K562 (cell line): ENCODE measurements at regions not wholly inside any gene's neighbourhood (a gene's known extent, or its start where the extent isn't known, plus 50 kb on each side); places are given as distances from the start of the nearest gene placed in this dataset.

ENCODE experiments used
- ATAC-seq: fragments of 200-7000 bp; cut with Tn5 transposase; 3 replicates; pipeline ENCODE4 v1.9.1; 2020; ENCODE audit warnings: moderate library complexity
- BruUV-seq: library from RNA; stranded (reverse); fragments of 400-500 nt; replicated peaks from 2 replicates; lab custom pipeline; 2021; lab: Mats Ljungman, UMichigan
- CTCF ChIA-PET: fragments of 300-600 bp; formaldehyde crosslinking; extraction: SDS; loops from one replicate; lab custom pipeline; 2021; ENCODE audit warnings: low intra/inter-chr PET ratio; lab: Yijun Ruan, JAX
- POLR2A ChIA-PET: fragments of 300-600, 350-650 bp; sonication (Branson Sonifier 250); formaldehyde crosslinking; extraction: SDS; loops from one replicate; lab custom pipeline; 2021; ENCODE audit warnings: antibody characterized with exemption, inconsistent platforms; lab: Yijun Ruan, JAX
- DNase-seq, 4 experiments: peaks; one replicate each; pipeline versions ENCODE4 v3.0.0 to v3.0.0-alpha.2; 2011 to 2018; ENCODE audit warnings: low spot score in 3 of 4, mixed read lengths in 3 of 4; ENCODE audit errors: extremely low read depth in 1 of 4
- FAIRE-seq: peaks from 2 replicates; lab custom pipeline; 2011; peaks lifted over from hg19 to GRCh38; lab: Jason Lieb, UNC
- H2AFZ ChIP-seq: 2 replicates; pipeline ENCODE4 v1.6.0; 2011; ENCODE audit warnings: low read depth, low read length, control low read depth, inconsistent platforms
- H3K27ac ChIP-seq: fragments of 200-600 bp; 3 replicates; pipeline ENCODE4 v1.8.0; 2011; ENCODE audit warnings: low read depth, mild to moderate bottlenecking, control low read depth, inconsistent platforms, low read length, moderate library complexity, mixed read lengths; ENCODE audit errors: extremely low read depth
- H3K27me3 ChIP-seq, 2 experiments: fragments of 300-600 bp in 1 of 2; 2 replicates in 1 of 2; 3 replicates in 1 of 2; pipeline versions ENCODE4 v1.6.0 to v1.8.0; 2011; ENCODE audit warnings: inconsistent platforms in 2 of 2, low read length in 2 of 2, mild to moderate bottlenecking in 1 of 2, mixed read lengths in 1 of 2, moderate library complexity in 1 of 2; ENCODE audit not compliant: control insufficient read depth in 2 of 2, insufficient read depth in 2 of 2
- H3K36me3 ChIP-seq: fragments of 300-600 bp; 3 replicates; pipeline ENCODE4 v1.8.0; 2011; ENCODE audit warnings: mild to moderate bottlenecking, low read length, inconsistent platforms; ENCODE audit not compliant: control insufficient read depth, insufficient read depth
- H3K4me1 ChIP-seq, 2 experiments: fragments of 200-600 bp in 1 of 2; replicated peaks in 1 of 2; 2 replicates in 1 of 2; 3 replicates in 1 of 2; pipeline versions ENCODE4 v1.5.1 to v1.8.0; 2011; ENCODE audit warnings: inconsistent platforms in 2 of 2, low read length in 2 of 2, mild to moderate bottlenecking in 1 of 2, mixed read lengths in 1 of 2, moderate library complexity in 1 of 2; ENCODE audit not compliant: control insufficient read depth in 2 of 2, insufficient read depth in 2 of 2
- H3K4me2 ChIP-seq: 2 replicates; pipeline ENCODE4 v1.6.1; 2011; ENCODE audit warnings: low read length, control low read depth, inconsistent platforms, mixed read lengths; ENCODE audit not compliant: insufficient read depth
- H3K4me3 ChIP-seq: fragments of 200-600 bp; sonication (generic), shearing (Covaris generic); 2 replicates; pipeline ENCODE4 v1.5.1; 2016; ENCODE audit warnings: control low read depth, inconsistent platforms
- H3K79me2 ChIP-seq: fragments of 200-600 bp; 3 replicates; pipeline ENCODE4 v1.8.0; 2011; ENCODE audit warnings: low read length, inconsistent platforms; ENCODE audit not compliant: control insufficient read depth, insufficient read depth
- H3K9ac ChIP-seq, 2 experiments: 2 replicates each; pipeline versions ENCODE4 v1.6.0 to v1.6.1; 2011; ENCODE audit warnings: low read depth in 2 of 2, low read length in 2 of 2, control low read depth in 1 of 2, inconsistent platforms in 1 of 2, mild to moderate bottlenecking in 1 of 2, mixed read lengths in 1 of 2; ENCODE audit not compliant: insufficient read depth in 1 of 2
- H3K9me1 ChIP-seq: one replicate; pipeline ENCODE4 v1.6.0; 2011; ENCODE audit warnings: inconsistent platforms, mild to moderate bottlenecking, low read length, moderate library complexity; ENCODE audit not compliant: control insufficient read depth, insufficient read depth
- H3K9me3 ChIP-seq: replicated peaks from 2 replicates; pipeline ENCODE4 v1.5.1; 2011; ENCODE audit warnings: low read depth, low read length, inconsistent platforms; ENCODE audit not compliant: control insufficient read depth, insufficient read depth
- H4K20me1 ChIP-seq: replicated peaks from 2 replicates; pipeline ENCODE4 v1.6.1; 2011; ENCODE audit warnings: low read length, inconsistent platforms, mixed read lengths; ENCODE audit not compliant: control insufficient read depth, insufficient read depth
- CBFB ChIP-seq: sonication (generic); formaldehyde crosslinking; IDR thresholded peaks from 2 replicates; pipeline ENCODE4 v1.4.0; 2020; ENCODE audit warnings: mild to moderate bottlenecking, missing genetic modification reagents
- CSDE1 ChIP-seq, 2 experiments: fragments of 450-650 bp; IDR thresholded peaks; 2 replicates each; pipeline ENCODE4 v1.6.1; 2016; ENCODE audit warnings: mild to moderate bottlenecking in 1 of 2
- KDM2B ChIP-seq: fragments of 250-450 bp; sonication (Bioruptor Pico); IDR thresholded peaks from 2 replicates; pipeline ENCODE4 v1.8.0; 2021; ENCODE audit warnings: mild to moderate bottlenecking, moderate library complexity
- MCM7 ChIP-seq, 2 experiments: fragments of 450-650 bp; IDR thresholded peaks; 2 replicates each; pipeline ENCODE4 v1.6.1; 2016 to 2018
- MNT ChIP-seq, 2 experiments: fragments of 450-650 bp; conservative IDR thresholded peaks; 2 replicates each; pipeline ENCODE4 v1.6.1; 2017; ENCODE audit warnings: mild to moderate bottlenecking in 2 of 2, moderate library complexity in 2 of 2
- NCOA1 ChIP-seq: fragments of 450-650 bp; IDR thresholded peaks from 2 replicates; pipeline ENCODE4 v1.6.1; 2016; ENCODE audit warnings: low read depth
- RBM14 ChIP-seq: fragments of 200-400 bp; formaldehyde crosslinking; IDR thresholded peaks from 2 replicates; pipeline ENCODE4 v1.6.1; 2018; ENCODE audit warnings: low read depth, mild to moderate bottlenecking, low read length, moderate library complexity, borderline replicate concordance; ENCODE audit not compliant: insufficient read depth
- SRSF3 ChIP-seq: fragments of 200-400 bp; formaldehyde crosslinking; IDR thresholded peaks from 2 replicates; pipeline ENCODE4 v1.6.1; 2016; ENCODE audit warnings: mild to moderate bottlenecking, low read length, moderate library complexity; ENCODE audit not compliant: insufficient read depth
- TEAD4 ChIP-seq, 2 experiments: sonication (generic) in 1 of 2; formaldehyde crosslinking in 1 of 2; IDR thresholded peaks; 2 replicates each; pipeline versions ENCODE4 v1.6.1 to v1.8.0; 2012 to 2022; ENCODE audit warnings: borderline replicate concordance in 1 of 2, inconsistent platforms in 1 of 2, low read length in 1 of 2, mild to moderate bottlenecking in 1 of 2, missing genetic modification reagents in 1 of 2
- TFAP4 ChIP-seq: sonication (generic); formaldehyde crosslinking; IDR thresholded peaks from 2 replicates; pipeline ENCODE4 v1.8.0; 2022; ENCODE audit warnings: missing genetic modification reagents, mild to moderate bottlenecking, moderate library complexity, borderline replicate concordance
- ZNF23 ChIP-seq: fragments of 250-450 bp; sonication (Bioruptor Pico); IDR thresholded peaks from 2 replicates; pipeline ENCODE4 v1.4.0; 2020; ENCODE audit warnings: mild to moderate bottlenecking
- ZNF263 ChIP-seq: sonication (generic); formaldehyde crosslinking; IDR thresholded peaks from 2 replicates; pipeline ENCODE4 v1.8.0; 2022; ENCODE audit warnings: mild to moderate bottlenecking, missing genetic modification reagents, borderline replicate concordance
- ZNF551 ChIP-seq: fragments of 250-450 bp; sonication (Bioruptor Pico); IDR thresholded peaks from 2 replicates; pipeline ENCODE4 v1.5.0; 2021; ENCODE audit warnings: mild to moderate bottlenecking, moderate library complexity
- ZNF583 ChIP-seq: fragments of 250-450 bp; sonication (Bioruptor Pico); IDR thresholded peaks from 2 replicates; pipeline ENCODE4 v1.4.0; 2020
- WGBS: fragments of 100-300 bp; shearing (Covaris generic); methylation state at CpG from one replicate; pipeline ENCODE4 v1.1.6; 2016; ENCODE audit warnings: low coverage, mixed read lengths; ENCODE audit not compliant: insufficient coverage; ENCODE audit errors: missing lambda C conversion rate; 5-methylcytosine and 5-hydroxymethylcytosine counted together
- in situ Hi-C: fragments of 300-500 bp; cut with MboI; formaldehyde crosslinking; loops from 4 replicates; pipeline ENCODE4 v1.15.0; 2018; ENCODE audit warnings: inconsistent platforms, mixed read lengths
- intact Hi-C: fragments of 100-400 bp; cut with micrococcal nuclease; formaldehyde crosslinking; loops from 2 replicates; pipeline ENCODE4 v1.14.2; 2022

GRCh38 chr5:2563046-2563445, 188.4 kb downstream of the IRX2 start:
- POLR2A ChIA-PET: no interaction called here
- H3K79me2 ChIP-seq: no peaks in the 10 kb centered on the region
- H2AFZ ChIP-seq: no peak overlapping the region
- H3K9me1 ChIP-seq: no peaks in the 10 kb centered on the region
- H3K27me3 ChIP-seq: peaks cover 5 to 8% of the 10 kb centered on the region in 2 experiments; a peak in 2 of 5 replicates
- TF ChIP-seq TEAD4 (IDR thresholded peaks at IDR 0.05; ENCODE audit: low read length) (no peak), TEAD4 (CRISPR knock-in tag; IDR thresholded peaks at IDR 0.05; ENCODE audit: borderline replicate concordance) (no peak), CBFB (no peak), MNT (conservative IDR thresholded peaks at IDR 0.05) (no peak), TFAP4 (CRISPR knock-in tag) (no peak), MCM7 (IDR thresholded peaks at IDR 0.05) (no peak), KDM2B (CRISPR knock-in tag) (no peak), ZNF263 (no peak), RBM14 (no peak), ZNF583 (CRISPR knock-in tag) (no peak), SRSF3 (no peak), CSDE1 (IDR thresholded peaks at IDR 0.05) (no peak), ZNF551 (no peak), NCOA1 (no peak), ZNF23 (CRISPR knock-in tag) (no peak)
- in situ Hi-C loops (no loop called here), intact Hi-C loops (no loop called here)
- no peak overlapping the region for H3K4me2 ChIP-seq
- no peaks in the 10 kb centered on the region for H3K4me1 ChIP-seq
- 0 out of 2 replicates have a peak, but pooled peaks cover 2% of the 10 kb centered on the region for H4K20me1 ChIP-seq
- no peaks in the 10 kb centered on the region for H3K36me3 ChIP-seq
- no TSS peak for BruUV-seq
- H3K4me3 ChIP-seq: no peak overlapping the region
- CTCF ChIA-PET: no interaction called here
- no peak for FAIRE-seq
- no peaks in the 10 kb centered on the region for H3K9me3 ChIP-seq
- WGBS: 0% methylated on average over 6 of the region's 6 CpGs
- DNase-seq: peak in 2 of 4 experiments; percentile 4 to 12
- no peak overlapping the region for H3K27ac ChIP-seq
- ATAC-seq: no peak
- H3K9ac ChIP-seq: no peak overlapping the region
